ENCODE measurements at regions not wholly inside any gene's neighbourhood (a gene's known extent, or its start where the extent isn't known, plus 50 kb on each side); places are given as distances from the start of the nearest gene placed in this dataset.

- Mint-ChIP-seq H3K4me1 (no peaks in the 10 kb centered on the region; the same call in 2 of the 3 replicates), H3K9me3 (peaks cover 10% of the 10 kb centered on the region), H3K36me3 (ENCODE audit: low read depth) (peaks cover 8% of the 10 kb centered on the region), H3K27ac (no peak overlapping the region), H3K27me3 (ENCODE audit: insufficient read depth, low read depth, poor library complexity) (no peaks in the 10 kb centered on the region), H3K4me3 (no peak overlapping the region)
- H3K79me2 ChIP-seq (replicated peaks; ENCODE audit: insufficient read depth), result no peaks in the 10 kb centered on the region
- ATAC-seq (no peak), DNase-seq (ENCODE audit: low spot score) (no peak)
- 0 out of 2 replicates have a peak, but pooled peaks cover 3% of the 10 kb centered on the region for H3K36me3 ChIP-seq (ENCODE audit: insufficient read depth)
- no peaks in the 10 kb centered on the region for H3K9me2 ChIP-seq (ENCODE audit: insufficient read depth)
- H2AFZ ChIP-seq, result no peak overlapping the region
- H3K27me3 ChIP-seq (ENCODE audit: insufficient read depth), result no peaks in the 10 kb centered on the region
- no peak overlapping the region for H3K4me2 ChIP-seq
- no peak overlapping the region for H3K27ac ChIP-seq (ENCODE audit: low read depth)
- no peaks in the 10 kb centered on the region; the same call in 1 of the 2 replicates for H3K4me1 ChIP-seq (ENCODE audit: insufficient read depth)
- H3K4me3 ChIP-seq, result no peak overlapping the region
- no peaks in the 10 kb centered on the region for H4K20me1 ChIP-seq (replicated peaks; ENCODE audit: insufficient read depth)
- TF ChIP-seq NANOG (IDR thresholded peaks at IDR 0.05; ENCODE audit: borderline replicate concordance), result no peak
- TF ChIP-seq CTCF (conservative IDR thresholded peaks at IDR 0.05; ENCODE audit: low read depth in 2 of 2), result no peak
- TF ChIP-seq STAT1 (IDR thresholded peaks at IDR 0.05; ENCODE audit: unreplicated experiment), result no peak
- no peak for TF ChIP-seq EZH2phosphoT487 (IDR thresholded peaks at IDR 0.05; ENCODE audit: unreplicated experiment)
- no peak for TF ChIP-seq CREB1 (CRISPR knock-in tag; IDR thresholded peaks at IDR 0.05; ENCODE audit: low read depth)
- no peak for TF ChIP-seq REST (IDR thresholded peaks at IDR 0.05; ENCODE audit: unreplicated experiment)
- no peak for TF ChIP-seq JUNB (IDR thresholded peaks at IDR 0.05; ENCODE audit: unreplicated experiment)
- no peak for TF ChIP-seq ZNF114 (CRISPR knock-in tag; IDR thresholded peaks at IDR 0.05)
- H3F3A ChIP-seq (replicated peaks; ENCODE audit: low read depth), result no peaks in the 10 kb centered on the region
Measured at GRCh38 chr14:51781381-51781780, 79.0 kb upstream of the GNG2 start.

GRCh38 chr14:51782435-51782834 is 78.0 kb upstream of the GNG2 start:
- Histone ChIP-seq H3F3A (replicated peaks; ENCODE audit: low read depth) (no peaks in the 10 kb centered on the region), H4K20me1 (replicated peaks; ENCODE audit: insufficient read depth) (no peaks in the 10 kb centered on the region), H3K9me2 (ENCODE audit: insufficient read depth) (no peaks in the 10 kb centered on the region), H3K4me3 (no peak overlapping the region), H3K27me3 (ENCODE audit: insufficient read depth) (no peaks in the 10 kb centered on the region), H3K36me3 (ENCODE audit: insufficient read depth) (peaks cover 3% of the 10 kb centered on the region; the same call in 1 of the 2 replicates), H3K4me1 (ENCODE audit: insufficient read depth) (no peaks in the 10 kb centered on the region; the same call in 1 of the 2 replicates), H2AFZ (no peak overlapping the region), H3K79me2 (replicated peaks; ENCODE audit: insufficient read depth) (no peaks in the 10 kb centered on the region), H3K27ac (ENCODE audit: low read depth) (no peak overlapping the region), H3K4me2 (no peak overlapping the region)
- Mint-ChIP-seq H3K27me3 (ENCODE audit: insufficient read depth, low read depth, poor library complexity) (no peaks in the 10 kb centered on the region), H3K36me3 (ENCODE audit: low read depth) (peaks cover 15% of the 10 kb centered on the region), H3K27ac (no peak overlapping the region), H3K9me3 (peaks cover 19% of the 10 kb centered on the region), H3K4me1 (no peaks in the 10 kb centered on the region), H3K4me3 (no peak overlapping the region)
- DNase-seq (ENCODE audit: low spot score) (no peak), ATAC-seq (no peak)
- TF ChIP-seq CREB1 (CRISPR knock-in tag; IDR thresholded peaks at IDR 0.05; ENCODE audit: low read depth), result no peak
